Lung microvascular endothelial cell (primary cell): ENCODE measurements at regions not wholly inside any gene's neighbourhood (a gene's known extent, or its start where the extent isn't known, plus 50 kb on each side); places are given as distances from the start of the nearest gene placed in this dataset.
A peak's percentile ranks its signal among the peaks of the same experiment; 100 is the strongest.
"Not testable (repeated sequence)": the region's sequence is repeated elsewhere in the genome, so short reads cannot be mapped to it uniquely, and the experiment has no call there.

Source experiments
- DNase-seq, 2 donors: peaks; one replicate each; pipeline versions ENCODE4 v3.0.0 to v3.0.0-alpha.2; 2010; ENCODE audit warnings: low read depth in 2 of 2

GRCh38 chr20:29519610-29520241, 1737.7 kb upstream of the DEFB115 start:
- not testable (repeated sequence) for DNase-seq

DNA sequence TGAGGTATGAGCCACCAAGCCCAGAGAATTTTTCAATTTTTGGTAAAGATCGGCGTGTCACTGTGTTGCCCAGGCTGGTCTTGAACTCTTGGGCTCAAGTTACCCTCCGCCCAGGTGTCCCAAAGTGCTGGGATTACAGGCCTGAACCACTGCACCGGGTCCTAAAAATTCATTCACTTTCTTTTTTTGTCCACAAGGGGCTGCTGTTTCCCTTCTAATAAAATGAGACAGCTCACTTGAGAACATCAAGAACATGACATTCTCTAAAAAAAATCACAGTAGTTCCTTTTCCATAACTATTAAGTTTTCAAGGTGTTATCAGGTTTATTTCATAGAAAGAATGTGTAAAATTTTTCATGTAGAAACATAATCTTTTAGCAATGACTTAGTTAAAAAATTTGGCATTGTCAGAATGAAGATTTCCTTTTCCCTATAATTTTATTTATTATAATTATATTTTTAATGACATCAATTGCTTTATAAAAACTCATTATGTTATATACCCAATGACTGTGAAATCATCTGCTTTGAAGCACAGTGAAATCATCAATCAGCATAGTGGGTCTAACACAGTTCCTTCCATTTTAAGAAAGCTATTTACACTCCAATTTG, 1723.8 kb upstream of the DEFB115 start:
- DNase-seq, result peak; percentile 3 to 4

GRCh38 chr20:29566901-29567635, 1690.4 kb upstream of the DEFB115 start:
- not testable (repeated sequence) for DNase-seq

DNA sequence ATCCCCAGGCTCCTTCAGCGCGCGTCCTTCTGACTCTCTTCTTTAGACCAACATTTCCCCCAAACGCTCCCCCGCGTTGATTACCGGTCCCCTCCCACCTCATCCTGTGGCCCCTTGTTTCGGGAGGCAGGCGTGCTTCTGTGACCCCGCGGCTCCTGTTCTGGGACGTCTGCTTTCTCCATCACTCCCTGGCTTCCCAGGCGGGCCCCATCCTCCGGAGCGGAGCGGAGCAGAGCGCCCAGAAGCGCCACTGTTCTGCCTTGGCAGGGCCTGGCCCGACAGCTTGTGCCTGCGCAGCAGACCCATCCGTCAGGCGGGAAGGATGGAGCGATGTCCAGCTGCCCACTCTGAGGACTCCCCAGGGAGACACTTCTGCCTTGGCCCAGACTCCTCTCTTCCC, 1689.8 kb upstream of the DEFB115 start:
- not testable (repeated sequence) for DNase-seq

DNA sequence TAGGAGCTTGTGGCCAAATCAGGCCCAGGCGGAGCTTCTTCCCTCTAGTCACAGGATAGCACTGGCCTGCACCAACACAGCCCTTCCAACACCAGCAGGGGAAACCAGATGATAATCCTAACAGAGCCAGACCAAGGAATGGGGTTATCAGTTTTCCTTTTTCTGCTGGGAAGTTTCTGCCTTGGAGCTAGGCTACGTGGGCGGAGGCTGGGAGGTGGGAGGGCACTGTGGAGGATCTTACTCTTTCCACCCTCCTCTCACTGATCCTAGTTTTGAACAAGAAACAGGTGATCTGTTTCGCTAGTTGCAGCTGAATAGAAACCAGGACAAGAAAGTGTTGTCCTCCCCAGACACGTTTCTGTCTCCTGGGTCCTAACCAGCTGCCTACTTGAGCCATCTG, 1687.3 kb upstream of the DEFB115 start:
- DNase-seq, result not testable (repeated sequence)

GRCh38 chr20:29589530-29589929, 1667.9 kb upstream of the DEFB115 start:
- DNase-seq, result not testable (repeated sequence)

DNA sequence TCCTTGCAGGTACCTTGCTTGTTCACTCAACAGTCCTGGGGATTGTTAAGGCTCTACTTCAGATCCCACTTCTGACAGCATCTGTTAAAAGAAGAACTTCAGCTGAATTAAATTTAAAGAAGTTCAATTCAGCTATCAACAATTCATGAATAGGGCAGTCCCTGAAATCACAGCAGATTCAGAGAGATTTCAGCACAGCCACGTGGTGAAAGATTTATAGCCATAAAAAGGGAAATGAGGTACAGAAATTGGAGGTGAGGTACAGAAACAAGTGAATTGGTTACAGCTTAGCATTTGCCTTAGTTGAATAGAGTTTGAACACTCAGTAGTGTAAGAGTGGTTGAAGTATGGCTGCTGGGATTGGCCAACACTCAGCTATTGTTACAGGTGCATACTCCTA, 1653.3 kb upstream of the DEFB115 start:
- not testable (repeated sequence) for DNase-seq

DNA sequence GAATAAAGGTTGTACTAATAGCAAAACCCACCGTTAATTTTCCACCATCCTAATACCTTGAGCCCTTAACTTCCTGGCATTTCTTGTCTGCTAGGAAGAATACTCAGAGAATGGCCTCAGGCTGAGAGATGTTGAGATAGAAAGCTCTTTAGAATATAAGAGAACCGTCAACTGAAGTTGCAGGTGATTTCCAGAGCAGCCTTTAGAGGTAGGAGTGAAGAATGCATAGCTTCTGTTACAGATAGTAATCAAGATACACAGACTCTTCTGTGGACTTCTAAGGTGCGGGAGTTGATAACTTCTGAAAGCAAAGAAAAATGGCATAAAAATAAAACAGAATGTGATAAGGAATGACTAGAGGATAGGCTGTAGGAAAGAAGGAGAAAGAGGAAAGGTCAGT, 1651.3 kb upstream of the DEFB115 start:
- DNase-seq, result not testable (repeated sequence)

DNA sequence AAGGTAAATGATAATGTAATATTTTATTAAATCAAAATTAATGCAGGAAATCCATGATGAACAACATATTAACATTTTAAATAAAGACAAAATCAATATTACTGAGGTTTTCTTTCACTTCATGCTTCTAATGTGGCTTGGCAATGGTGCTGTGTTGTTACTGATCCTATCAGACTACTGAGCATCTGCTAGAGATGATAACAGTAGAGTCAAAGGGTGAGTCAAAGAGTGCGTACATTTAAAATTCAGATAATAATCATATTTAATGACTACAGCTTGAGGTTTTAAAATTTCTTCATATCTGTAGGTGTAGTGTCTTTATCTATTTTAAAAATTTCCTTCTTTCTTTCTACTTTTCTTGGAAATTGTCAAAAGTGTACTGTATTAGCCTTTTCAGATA, 1628.1 kb upstream of the DEFB115 start:
- DNase-seq, result not testable (repeated sequence)
